ENCODE measurements at regions not wholly inside any gene's neighbourhood (a gene's known extent, or its start where the extent isn't known, plus 50 kb on each side); places are given as distances from the start of the nearest gene placed in this dataset.

- Histone ChIP-seq H3K27ac (no peak overlapping the region), H3K36me3 (no peaks in the 10 kb centered on the region), H3K4me3 (no peak overlapping the region), H3K4me1 (no peaks in the 10 kb centered on the region), H3K27me3 (no peaks in the 10 kb centered on the region), H3K9me3 (no peaks in the 10 kb centered on the region)
- WGBS (ENCODE audit: insufficient coverage, low coverage, low lambda C conversion rate, missing lambda C conversion rate), result 46% methylated on average over 3 of the region's 3 CpGs
- TF ChIP-seq POLR2A (IDR thresholded peaks at IDR 0.05), result no peak
- intact Hi-C loops (cut with DNase I), result no loop called here
- DNase-seq, result no peak
- ATAC-seq, result no peak
These were observed 67.7 kb upstream of the PJA1 start for GRCh38 chrX:69232945-69233344.

- Histone ChIP-seq H3K27ac (no peak overlapping the region), H3K4me1 (no peaks in the 10 kb centered on the region), H3K27me3 (no peaks in the 10 kb centered on the region), H3K4me3 (no peak overlapping the region), H3K9me3 (no peaks in the 10 kb centered on the region), H3K36me3 (no peaks in the 10 kb centered on the region)
- intact Hi-C loops (cut with DNase I), result no loop called here
- ATAC-seq, result no peak
- DNase-seq, result no peak
- TF ChIP-seq POLR2A (IDR thresholded peaks at IDR 0.05), result no peak
- no peak for TF ChIP-seq CTCF (IDR thresholded peaks at IDR 0.05)
These were observed 66.7 kb upstream of the PJA1 start for GRCh38 chrX:69231903-69232302.

GRCh38 chrX:69229436-69229835 lies 64.2 kb upstream of the PJA1 start:
- no peak for DNase-seq
- H3K4me1 ChIP-seq, result no peaks in the 10 kb centered on the region
- H3K27me3 ChIP-seq, result no peaks in the 10 kb centered on the region
- intact Hi-C loops (cut with DNase I), result no loop called here
- no peak for ATAC-seq
- H3K4me3 ChIP-seq, result no peak overlapping the region
- H3K36me3 ChIP-seq, result no peaks in the 10 kb centered on the region
- no peak overlapping the region for H3K27ac ChIP-seq
- H3K9me3 ChIP-seq, result no peaks in the 10 kb centered on the region
- TF ChIP-seq CTCF (IDR thresholded peaks at IDR 0.05) (no peak), POLR2A (IDR thresholded peaks at IDR 0.05) (no peak)

GRCh38 chrX:69228732-69229131 lies 63.5 kb upstream of the PJA1 start:
- DNase-seq (no peak), ATAC-seq (no peak)
- Histone ChIP-seq H3K27me3 (no peaks in the 10 kb centered on the region), H3K4me3 (no peak overlapping the region), H3K9me3 (no peaks in the 10 kb centered on the region), H3K27ac (no peak overlapping the region), H3K36me3 (no peaks in the 10 kb centered on the region), H3K4me1 (no peaks in the 10 kb centered on the region)
- TF ChIP-seq POLR2A (IDR thresholded peaks at IDR 0.05) (no peak), CTCF (IDR thresholded peaks at IDR 0.05) (no peak)
- WGBS (ENCODE audit: insufficient coverage, low coverage, low lambda C conversion rate, missing lambda C conversion rate), result 50% methylated on average over 4 of the region's 4 CpGs
- intact Hi-C loops (cut with DNase I), result no loop called here

GRCh38 chrX:69226459-69227158 lies 61.4 kb upstream of the PJA1 start:
- Histone ChIP-seq H3K9me3 (no peaks in the 10 kb centered on the region), H3K27me3 (peaks cover 0 to 4% of the 10 kb centered on the region in 2 donors), H3K36me3 (no peaks in the 10 kb centered on the region), H3K4me3 (no peak overlapping the region), H3K4me1 (no peaks in the 10 kb centered on the region), H3K27ac (no peak overlapping the region)
- no peak for TF ChIP-seq CTCF (IDR thresholded peaks at IDR 0.05)
- TF ChIP-seq POLR2A (IDR thresholded peaks at IDR 0.05), result no peak
- ATAC-seq, result no peak
- no CpG with 5 or more reads among the region's 9 CpGs for WGBS (ENCODE audit: insufficient coverage, low coverage, low lambda C conversion rate, missing lambda C conversion rate)
- no peak for DNase-seq
- intact Hi-C loops (cut with DNase I), result no loop called here
